Muscle of back (tissue), 3 donors: ENCODE measurements at regions not wholly inside any gene's neighbourhood (a gene's known extent, or its start where the extent isn't known, plus 50 kb on each side); places are given as distances from the start of the nearest gene placed in this dataset.
"Not testable (repeated sequence)": the region's sequence is repeated elsewhere in the genome, so short reads cannot be mapped to it uniquely, and the experiment has no call there.

Experiments used
- DNase-seq, 3 donors: peaks; one replicate each; pipeline versions ENCODE4 v3.0.0 to v3.0.0-alpha.2; 2013

DNA sequence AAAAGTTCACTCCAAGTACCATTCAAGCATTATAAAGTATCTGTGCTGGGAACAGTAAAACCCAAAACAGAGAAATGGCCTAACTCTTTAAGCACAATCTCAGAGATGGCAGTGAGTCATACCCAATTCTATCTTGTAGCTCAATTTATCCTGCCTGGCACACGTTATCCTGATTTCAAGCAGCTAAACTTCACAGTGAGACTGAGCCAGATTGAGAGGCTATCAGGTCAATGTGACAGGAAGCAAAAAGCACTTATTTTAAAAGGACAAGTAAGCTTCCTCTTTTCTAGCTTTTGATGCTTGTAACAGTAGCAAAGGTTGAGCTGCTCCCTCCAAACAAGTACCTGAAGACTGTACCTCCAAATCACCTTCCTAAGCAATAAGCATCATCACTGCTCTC lies 324.9 kb downstream of the NAF1 start:
- DNase-seq, result peak in 1 of 3 donors; percentile 37

- no peak for DNase-seq
Measured at GRCh38 chr4:162839814-162840213, 326.9 kb downstream of the NAF1 start.

DNA sequence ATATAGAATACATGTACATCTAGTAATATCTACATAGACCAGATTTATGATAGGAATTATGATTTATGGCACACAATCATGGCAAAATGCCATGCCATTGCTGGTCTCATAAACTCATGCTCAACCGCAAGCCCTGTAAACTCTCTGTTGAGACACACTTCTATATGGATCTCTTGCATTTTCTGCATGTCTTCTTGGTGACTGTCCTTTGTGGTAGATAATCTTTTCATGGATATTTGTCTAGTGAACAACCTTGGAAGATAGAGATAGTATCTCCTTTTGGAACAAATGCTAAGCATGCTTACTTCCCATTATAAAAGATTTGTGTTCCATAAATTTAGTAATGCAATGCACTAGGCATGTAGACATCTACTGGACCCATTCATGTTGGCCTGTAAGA lies 328.0 kb downstream of the NAF1 start:
- DNase-seq, result no peak

GRCh38 chr4:162837679-162838078 lies 329.0 kb downstream of the NAF1 start:
- no peak for DNase-seq

DNA sequence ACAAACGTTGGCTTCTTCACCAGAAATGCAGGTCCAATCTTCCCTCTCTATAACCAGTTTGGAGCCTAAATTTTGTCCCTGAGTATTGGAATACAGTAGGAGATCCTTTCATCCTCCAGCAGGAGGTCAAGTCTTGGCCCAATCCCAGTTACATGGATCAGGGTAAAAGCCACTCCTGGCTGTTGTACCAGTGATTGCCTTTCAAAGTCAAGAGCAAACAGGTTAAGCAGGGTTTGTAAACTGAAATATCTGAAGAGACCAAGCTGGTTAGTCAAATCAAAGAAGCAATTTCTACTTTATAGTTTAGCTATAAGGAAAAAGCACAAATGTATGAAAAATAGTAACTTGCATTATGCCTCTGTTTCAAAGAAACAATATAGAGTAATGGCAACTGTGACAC lies 329.4 kb downstream of the NAF1 start:
- no peak for DNase-seq

DNA sequence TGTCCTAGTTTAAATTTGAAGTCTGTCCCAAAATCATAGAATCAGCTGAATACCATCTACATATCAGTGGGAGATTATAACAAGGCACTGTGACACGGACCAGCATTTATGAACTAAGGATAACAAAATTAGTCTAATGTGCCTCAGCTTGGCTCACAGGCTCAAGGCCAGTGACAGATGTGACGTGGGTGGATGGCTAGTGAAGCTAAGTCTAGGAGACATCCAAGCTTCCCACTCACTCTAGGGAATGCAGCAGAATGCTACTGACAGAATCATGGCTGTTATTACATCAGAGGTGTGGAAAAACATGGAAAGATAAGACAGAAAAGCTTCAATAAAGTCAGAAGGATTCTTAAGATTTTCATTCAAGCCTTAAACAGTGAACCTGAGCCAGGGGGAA lies 329.9 kb downstream of the NAF1 start:
- DNase-seq, result no peak

DNA sequence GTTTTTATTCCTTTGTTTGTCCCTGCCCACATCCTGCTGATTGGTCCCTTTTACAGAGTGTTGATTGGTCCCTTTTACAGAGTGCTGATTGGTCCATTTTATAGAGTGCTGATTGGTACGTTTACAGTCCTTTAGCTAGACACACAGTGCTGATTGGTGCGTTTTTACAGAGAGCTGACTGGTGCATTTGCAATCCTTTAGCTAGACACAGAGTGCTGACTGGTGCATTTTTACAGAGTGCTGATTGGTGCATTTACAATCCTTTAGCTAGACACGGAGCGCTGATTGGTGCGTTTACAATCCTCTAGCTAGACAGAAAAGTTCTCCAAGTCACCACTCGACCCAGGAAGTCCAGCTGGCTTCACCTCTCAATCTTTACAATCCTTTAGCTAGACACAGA lies 330.4 kb downstream of the NAF1 start:
- not testable (repeated sequence) for DNase-seq

GRCh38 chr4:162830899-162831298 lies 335.8 kb downstream of the NAF1 start:
- no peak for DNase-seq

GRCh38 chr4:162817374-162817773 lies 349.3 kb downstream of the NAF1 start:
- DNase-seq, result not testable (repeated sequence)

DNA sequence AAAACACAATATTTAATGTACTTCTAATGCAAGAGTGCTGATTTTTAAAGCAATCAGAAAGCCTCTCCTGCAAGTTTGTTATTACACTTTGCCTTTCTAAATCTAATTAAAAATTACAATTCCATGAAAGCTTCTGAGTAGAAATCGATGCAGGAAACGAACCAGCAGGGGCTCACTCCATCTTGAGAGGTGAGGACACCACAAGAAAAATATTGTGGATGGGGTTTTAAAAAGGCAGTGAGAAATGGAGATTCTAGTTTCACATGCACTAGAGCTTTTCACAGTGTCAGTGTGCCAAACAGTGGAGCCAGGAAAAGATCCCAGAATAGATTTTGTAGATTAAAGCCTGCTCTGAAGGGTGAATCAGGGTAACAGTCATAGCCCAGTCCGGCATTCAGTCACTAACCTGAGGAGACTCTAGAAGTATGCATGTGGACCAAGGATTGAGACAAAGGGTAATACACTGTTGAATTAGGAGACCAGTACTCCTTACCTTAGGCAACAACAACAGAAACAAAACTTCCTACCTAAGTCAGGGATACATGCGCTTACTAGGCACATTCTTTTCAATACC lies 362.3 kb downstream of the NAF1 start:
- DNase-seq, result no peak

DNA sequence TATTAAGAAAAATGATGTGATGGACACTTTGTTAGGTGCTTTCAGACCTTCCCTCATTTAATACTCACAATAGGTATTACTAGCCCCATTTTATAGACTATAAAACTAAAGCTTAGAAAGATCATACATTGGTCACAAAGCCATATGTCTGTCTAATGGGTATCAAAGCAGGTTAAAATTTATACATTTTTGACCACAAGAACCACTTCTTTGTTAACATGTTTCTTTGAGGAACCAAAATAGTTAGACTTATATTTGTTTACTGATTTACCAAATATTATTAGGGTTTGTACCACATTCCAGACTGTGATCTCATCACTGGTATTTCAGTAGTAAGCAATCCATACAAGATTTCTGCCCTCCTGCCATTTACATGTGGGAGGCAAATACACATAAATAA lies 363.3 kb downstream of the NAF1 start:
- DNase-seq, result no peak

DNA sequence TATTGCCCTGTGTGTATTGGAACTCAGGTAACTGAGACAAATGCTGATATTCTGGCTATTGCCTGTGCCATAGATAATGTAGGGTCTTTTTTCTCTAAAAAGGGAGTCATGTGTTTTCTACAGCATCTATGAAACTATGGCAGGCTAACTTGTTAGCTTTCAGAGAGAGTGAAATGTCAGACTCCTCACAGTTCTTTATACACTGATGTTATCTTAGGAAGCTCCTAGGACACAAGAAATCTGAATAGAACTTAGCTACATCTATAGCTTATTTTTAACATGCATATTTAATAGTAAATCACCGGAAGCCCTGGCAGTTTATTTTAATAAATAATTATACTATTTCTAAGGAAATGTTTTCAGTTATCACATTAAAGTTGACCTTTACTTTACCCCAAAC lies 369.6 kb downstream of the NAF1 start:
- no peak for DNase-seq

- DNase-seq, result no peak
Measured at GRCh38 chr4:162793571-162793970, 373.1 kb downstream of the NAF1 start.

DNA sequence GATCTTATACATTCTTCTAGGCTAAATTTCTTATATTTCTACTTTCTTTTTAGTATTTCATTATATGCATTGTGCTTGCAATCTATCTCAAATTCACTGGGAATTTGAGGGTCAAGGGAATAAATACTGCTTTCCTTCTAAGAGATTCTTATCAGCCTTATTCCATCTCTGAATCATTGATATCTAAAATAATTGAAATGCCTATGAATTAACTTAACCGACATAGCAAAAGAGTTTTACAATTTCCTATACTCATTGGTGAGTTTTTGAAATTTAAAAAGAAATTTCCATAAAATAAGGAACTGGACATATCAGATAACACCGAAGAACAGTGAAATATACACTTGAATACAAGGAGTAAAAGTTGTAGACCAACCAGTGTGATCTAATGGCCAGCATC lies 373.7 kb downstream of the NAF1 start:
- DNase-seq, result no peak

- DNase-seq, result peak in 1 of 3 donors; percentile 13
Measured at GRCh38 chr4:162791226-162791625, 375.5 kb downstream of the NAF1 start.

GRCh38 chr4:162787120-162787519 lies 379.6 kb downstream of the NAF1 start:
- no peak for DNase-seq

GRCh38 chr4:162782778-162783525 lies 383.7 kb downstream of the NAF1 start:
- no peak for DNase-seq

DNA sequence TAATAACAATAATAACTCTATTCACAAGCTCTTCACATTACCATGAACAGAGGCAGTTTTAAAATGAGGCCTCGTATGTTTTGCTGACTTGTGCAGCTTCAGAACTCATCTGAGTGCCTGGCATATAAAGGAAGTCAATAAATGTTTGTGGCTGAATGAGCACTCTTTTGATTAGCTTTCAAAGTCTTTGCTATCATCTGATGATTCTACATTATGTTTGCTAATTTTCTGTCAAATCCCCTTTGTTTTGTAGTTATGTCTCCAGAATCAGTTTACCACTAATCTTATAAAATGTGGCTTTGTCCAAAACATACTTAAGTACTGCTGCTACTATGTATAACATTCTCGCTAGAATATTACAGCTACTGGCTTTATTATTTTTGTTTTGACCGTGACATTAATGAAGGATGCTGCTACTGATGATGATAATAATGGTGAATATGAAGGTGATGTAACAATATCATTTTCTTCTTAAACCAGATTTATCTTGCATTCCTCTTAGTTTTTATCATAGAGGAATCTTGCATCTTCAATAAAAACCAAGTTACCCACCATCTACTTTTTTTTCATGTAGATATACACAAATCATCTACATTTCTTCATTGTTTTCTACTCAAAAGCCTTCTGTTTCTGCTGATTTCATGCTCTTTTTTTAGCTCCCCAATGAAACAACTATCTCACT lies 384.5 kb downstream of the NAF1 start:
- no peak for DNase-seq

DNA sequence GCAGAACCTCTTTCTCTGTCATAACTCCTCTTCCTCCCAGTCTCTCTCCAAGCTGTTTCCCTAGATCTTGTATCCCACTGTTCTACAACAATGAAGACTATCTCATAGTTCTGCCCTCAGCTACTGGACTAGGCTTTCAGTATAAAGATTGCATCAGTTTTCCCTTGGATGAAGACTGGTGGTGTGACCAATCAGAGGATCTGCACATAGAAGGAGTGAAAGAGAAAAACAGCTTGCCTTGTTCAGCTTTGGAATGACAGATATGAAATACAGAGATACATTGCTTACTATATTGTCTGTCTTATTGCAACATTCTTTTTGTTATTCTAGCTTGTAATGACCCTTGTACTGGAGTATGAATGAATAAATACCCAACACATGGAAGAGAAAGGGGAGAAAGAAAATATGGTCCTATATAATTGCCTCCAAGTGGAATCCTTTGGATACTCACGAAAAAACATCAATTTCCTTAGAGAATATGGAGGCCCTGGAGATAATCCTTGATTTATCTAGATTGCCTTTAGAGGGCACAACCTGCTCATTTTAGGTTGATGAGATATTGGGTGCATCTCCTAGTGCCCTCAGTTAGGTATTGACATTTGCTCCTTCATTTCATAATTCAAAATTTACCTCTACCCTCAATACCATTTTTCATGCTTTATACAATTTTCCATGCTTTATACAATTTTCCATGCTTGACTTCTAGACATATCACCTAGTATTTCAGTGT lies 395.8 kb downstream of the NAF1 start:
- no peak for DNase-seq

DNA sequence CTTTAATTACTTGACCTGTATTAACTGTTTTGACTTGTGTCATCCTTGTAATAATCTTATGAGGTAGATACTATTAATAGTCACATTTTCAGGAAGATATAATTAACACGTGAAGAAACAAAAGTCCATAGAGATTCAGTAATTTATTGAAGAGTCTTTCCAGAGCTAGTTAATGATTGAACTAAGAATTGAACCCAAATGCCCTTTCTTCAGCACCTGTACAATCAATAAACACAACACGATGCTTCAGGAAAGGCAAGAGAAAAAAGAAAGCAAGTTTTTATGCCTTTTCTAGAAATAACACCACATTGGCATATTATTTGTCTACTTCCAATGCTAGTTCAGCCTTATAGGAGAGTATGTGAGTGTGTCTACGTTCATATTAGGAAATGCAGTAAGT lies 399.6 kb downstream of the NAF1 start:
- DNase-seq, result no peak

- DNase-seq, result no peak
Measured at GRCh38 chr4:162761965-162762364, 404.7 kb downstream of the NAF1 start.

DNA sequence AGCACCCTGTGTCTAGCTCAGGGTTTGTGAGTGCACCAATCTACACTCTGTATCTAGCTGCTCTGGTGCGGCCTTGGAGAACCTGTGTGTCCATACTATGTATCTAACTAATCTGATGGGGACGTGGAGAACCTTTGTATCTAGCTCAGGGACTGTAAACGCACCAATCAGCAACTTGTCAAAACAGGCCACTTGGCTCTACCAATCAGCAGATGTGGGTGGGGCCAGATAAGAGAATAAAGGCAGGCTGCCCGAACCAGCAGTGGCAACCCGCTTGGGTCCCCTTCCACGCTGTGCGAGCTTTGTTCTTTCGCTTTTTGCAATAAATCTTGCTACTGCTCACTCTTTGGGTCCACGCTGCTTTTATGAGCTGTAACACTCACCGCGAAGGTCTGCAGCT lies 426.5 kb downstream of the NAF1 start:
- not testable (repeated sequence) for DNase-seq

DNA sequence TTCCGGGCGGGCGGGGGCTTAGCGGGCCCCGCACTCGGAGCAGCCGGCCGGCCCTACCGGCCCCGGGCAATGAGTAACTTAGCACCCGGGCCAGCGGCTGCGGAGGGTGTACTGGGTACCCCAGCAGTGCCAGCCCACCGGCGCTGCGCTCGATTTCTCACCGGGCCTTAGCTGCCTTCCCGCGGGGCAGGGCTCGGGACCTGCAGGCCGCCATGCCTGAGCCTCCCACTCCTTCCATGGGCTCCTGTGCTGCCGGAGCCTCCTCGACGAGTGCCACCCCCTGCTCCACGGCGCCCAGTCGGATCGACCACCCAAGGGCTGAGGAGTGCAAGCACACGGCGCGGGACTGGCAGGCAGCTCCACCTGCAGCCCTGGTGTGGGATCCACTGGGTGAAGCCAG lies 427.1 kb downstream of the NAF1 start:
- not testable (repeated sequence) for DNase-seq
